Activated CD8-positive, alpha-beta T cell treated with anti-CD3 and anti-CD28 coated beads for 36 hours (primary cell): ENCODE measurements at regions not wholly inside any gene's neighbourhood (a gene's known extent, or its start where the extent isn't known, plus 50 kb on each side); places are given as distances from the start of the nearest gene placed in this dataset.

Experiments
- ATAC-seq: fragments of 200-7000 bp; cut with Tn5 transposase; one replicate; pipeline ENCODE4 v1.10.0; 2021; ENCODE audit warnings: mild to moderate bottlenecking, moderate library complexity
- CTCF ChIA-PET: fragments of 350-600 bp; sonication (Branson Sonifier 250); formaldehyde crosslinking; loops from one replicate; lab custom pipeline; 2021; ENCODE audit warnings: antibody characterized with exemption; lab: Charles Lee
- POLR2A ChIA-PET: fragments of 350-600 bp; sonication (Branson Sonifier 250); formaldehyde crosslinking; loops from one replicate; lab custom pipeline; 2021; ENCODE audit warnings: antibody characterized with exemption; lab: Charles Lee
- DNase-seq: peaks from one replicate; pipeline ENCODE4 v3.0.0-alpha.2; 2020
- H3K27ac Mint-ChIP-seq: one replicate; pipeline ENCODE4 v1.8.0; 2021; ENCODE audit warnings: mild to moderate bottlenecking, mixed read lengths
- H3K27me3 Mint-ChIP-seq: one replicate; pipeline ENCODE4 v1.8.0; 2021; ENCODE audit warnings: mixed read lengths
- H3K36me3 Mint-ChIP-seq: one replicate; pipeline ENCODE4 v1.8.0; 2021; ENCODE audit warnings: low read depth, mixed read lengths
- H3K4me1 Mint-ChIP-seq: one replicate; pipeline ENCODE4 v1.8.0; 2021; ENCODE audit warnings: low read depth, mixed read lengths
- H3K4me3 Mint-ChIP-seq: one replicate; pipeline ENCODE4 v1.8.0; 2021; ENCODE audit warnings: mild to moderate bottlenecking, moderate library complexity, mixed read lengths
- H3K9me3 Mint-ChIP-seq: one replicate; pipeline ENCODE4 v1.8.0; 2021; ENCODE audit warnings: mixed read lengths
- CTCF ChIP-seq: fragments of 200-600 bp; IDR thresholded peaks from one replicate; pipeline ENCODE4 v1.8.0; 2022; ENCODE audit warnings: antibody characterized with exemption, mild to moderate bottlenecking
- intact Hi-C: fragments of 100-400 bp; cut with micrococcal nuclease; formaldehyde crosslinking; loops from one replicate; pipeline ENCODE4 v1.10.0; 2022

- TF ChIP-seq CTCF = no peak
- intact Hi-C loops = no loop called here
- ATAC-seq = no peak
- H3K9me3 Mint-ChIP-seq = peaks cover 9% of the 10 kb centered on the region
- ChIA-PET CTCF (no interaction called here), POLR2A (no interaction called here)
- H3K27me3 Mint-ChIP-seq = no peaks in the 10 kb centered on the region
- no peaks in the 10 kb centered on the region for H3K4me1 Mint-ChIP-seq
- no peak overlapping the region for H3K27ac Mint-ChIP-seq
- no peak overlapping the region for H3K4me3 Mint-ChIP-seq
- DNase-seq = no peak
- H3K36me3 Mint-ChIP-seq = no peaks in the 10 kb centered on the region
These were observed 586.5 kb upstream of the EPHA7 start for GRCh38 chr6:94005835-94006234.

- no peak for DNase-seq
- POLR2A ChIA-PET = no interaction called here
- TF ChIP-seq CTCF = no peak
- H3K27ac Mint-ChIP-seq = no peak overlapping the region
- CTCF ChIA-PET = no interaction called here
- peaks cover 8% of the 10 kb centered on the region for H3K9me3 Mint-ChIP-seq
- no peaks in the 10 kb centered on the region for H3K36me3 Mint-ChIP-seq
- no peaks in the 10 kb centered on the region for H3K27me3 Mint-ChIP-seq
- H3K4me1 Mint-ChIP-seq = no peaks in the 10 kb centered on the region
- intact Hi-C loops = no loop called here
- no peak for ATAC-seq
- H3K4me3 Mint-ChIP-seq = no peak overlapping the region
These were observed 573.6 kb upstream of the EPHA7 start for GRCh38 chr6:93992976-93993375.

GRCh38 chr6:93989630-93990029 is 570.3 kb upstream of the EPHA7 start:
- TF ChIP-seq CTCF = no peak
- H3K4me1 Mint-ChIP-seq = no peaks in the 10 kb centered on the region
- intact Hi-C loops = no loop called here
- DNase-seq (no peak), ATAC-seq (no peak)
- ChIA-PET POLR2A (no interaction called here), CTCF (no interaction called here)
- H3K27ac Mint-ChIP-seq = no peak overlapping the region
- H3K36me3 Mint-ChIP-seq = no peaks in the 10 kb centered on the region
- peaks cover 11% of the 10 kb centered on the region for H3K9me3 Mint-ChIP-seq
- H3K27me3 Mint-ChIP-seq = no peaks in the 10 kb centered on the region
- no peak overlapping the region for H3K4me3 Mint-ChIP-seq

GRCh38 chr6:93985953-93986352 is 566.6 kb upstream of the EPHA7 start:
- H3K36me3 Mint-ChIP-seq = no peaks in the 10 kb centered on the region

GRCh38 chr6:93975159-93975558 is 555.8 kb upstream of the EPHA7 start:
- no peaks in the 10 kb centered on the region for H3K4me1 Mint-ChIP-seq

More at GRCh38 chr6:93985953-93986352, 566.6 kb upstream of the EPHA7 start:
- H3K4me3 Mint-ChIP-seq = no peak overlapping the region
- no peaks in the 10 kb centered on the region for H3K4me1 Mint-ChIP-seq
- intact Hi-C loops = no loop called here
- H3K27me3 Mint-ChIP-seq = no peaks in the 10 kb centered on the region
- no peak for DNase-seq
- H3K27ac Mint-ChIP-seq = no peak overlapping the region
- TF ChIP-seq CTCF = no peak
- POLR2A ChIA-PET = no interaction called here
- no peak for ATAC-seq
- H3K9me3 Mint-ChIP-seq = peaks cover 6% of the 10 kb centered on the region
- CTCF ChIA-PET = no interaction called here

More at GRCh38 chr6:93975159-93975558, 555.8 kb upstream of the EPHA7 start:
- no peak for ATAC-seq
- Mint-ChIP-seq H3K27me3 (no peaks in the 10 kb centered on the region), H3K9me3 (no peaks in the 10 kb centered on the region), H3K36me3 (no peaks in the 10 kb centered on the region), H3K4me3 (no peak overlapping the region), H3K27ac (no peak overlapping the region)
- DNase-seq = no peak
- ChIA-PET POLR2A (no interaction called here), CTCF (no interaction called here)
- TF ChIP-seq CTCF = no peak
- intact Hi-C loops = no loop called here
